ENCODE measurements at regions not wholly inside any gene's neighbourhood (a gene's known extent, or its start where the extent isn't known, plus 50 kb on each side); places are given as distances from the start of the nearest gene placed in this dataset.

- TF ChIP-seq RAD21 (IDR thresholded peaks at IDR 0.05 in 1 of 2, conservative IDR thresholded peaks at IDR 0.05 in 1 of 2; ENCODE audit: low read depth in 2 of 2, low read length in 2 of 2) (no peak), SIN3A (conservative IDR thresholded peaks at IDR 0.05 in 1 of 2, IDR thresholded peaks at IDR 0.05 in 1 of 2; ENCODE audit: low read depth in 1 of 2, low read length in 2 of 2) (no peak), FOSL1 (IDR thresholded peaks at IDR 0.05; ENCODE audit: insufficient read depth, low read depth, low read length) (no peak), KDM5A (IDR thresholded peaks at IDR 0.05; ENCODE audit: low read length) (no peak), EZH2 (IDR thresholded peaks at IDR 0.05; ENCODE audit: low read depth, low read length, severe bottlenecking) (no peak), NRF1 (IDR thresholded peaks at IDR 0.05; ENCODE audit: low read depth, low read length) (no peak)
These were observed 52.0 kb upstream of the NTRK2 start (continued) for GRCh38 chr9:84617411-84618029.

All from H1 (cell line).